Right hindlimb (tissue), 1 donor: ENCODE measurements at regions not wholly inside any gene's neighbourhood (a gene's known extent, or its start where the extent isn't known, plus 50 kb on each side); places are given as distances from the start of the nearest gene placed in this dataset.
"Not testable (repeated sequence)": the region's sequence is repeated elsewhere in the genome, so short reads cannot be mapped to it uniquely, and the experiment has no call there.

Experiments
- DNase-seq: peaks from one replicate; pipeline ENCODE4 v3.0.0-alpha.2; 2018

DNA sequence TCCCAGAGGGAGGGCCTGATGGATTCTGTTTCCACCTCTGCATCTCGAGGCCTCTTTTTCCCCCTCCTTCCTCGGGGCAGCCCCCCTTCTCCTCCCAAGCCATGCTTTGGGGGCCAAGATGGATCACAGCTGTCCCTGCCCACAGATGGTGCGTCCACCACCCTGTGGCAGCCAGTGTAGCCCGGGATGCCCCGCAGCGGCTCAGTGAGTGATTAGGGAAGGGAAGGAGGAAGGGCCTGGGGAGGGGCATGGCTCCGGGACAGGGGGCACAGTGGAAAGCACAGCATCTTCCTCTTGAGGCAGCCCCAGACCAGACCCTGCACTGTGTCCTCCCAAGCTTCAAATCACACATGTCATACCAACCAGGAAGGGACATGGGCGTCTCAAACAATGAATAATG lies 622.4 kb downstream of the MATN1 start:
- no peak for DNase-seq

DNA sequence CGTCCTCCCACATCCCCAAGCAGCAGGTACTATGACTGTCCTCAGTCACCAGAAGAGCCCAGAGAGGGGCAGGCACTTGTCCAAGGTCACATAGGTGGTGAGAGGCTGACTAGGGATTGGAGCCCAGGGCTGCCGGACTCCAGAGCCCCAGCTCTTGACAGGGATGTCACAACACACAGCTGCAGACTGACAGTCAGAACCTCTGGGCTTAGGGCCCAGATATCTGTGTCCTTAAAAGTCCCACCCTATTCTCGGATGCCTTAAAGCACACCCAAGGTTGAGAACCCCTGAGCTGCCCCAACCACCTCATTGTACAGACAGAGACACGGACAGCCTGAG lies 622.9 kb downstream of the MATN1 start:
- no peak for DNase-seq

DNA sequence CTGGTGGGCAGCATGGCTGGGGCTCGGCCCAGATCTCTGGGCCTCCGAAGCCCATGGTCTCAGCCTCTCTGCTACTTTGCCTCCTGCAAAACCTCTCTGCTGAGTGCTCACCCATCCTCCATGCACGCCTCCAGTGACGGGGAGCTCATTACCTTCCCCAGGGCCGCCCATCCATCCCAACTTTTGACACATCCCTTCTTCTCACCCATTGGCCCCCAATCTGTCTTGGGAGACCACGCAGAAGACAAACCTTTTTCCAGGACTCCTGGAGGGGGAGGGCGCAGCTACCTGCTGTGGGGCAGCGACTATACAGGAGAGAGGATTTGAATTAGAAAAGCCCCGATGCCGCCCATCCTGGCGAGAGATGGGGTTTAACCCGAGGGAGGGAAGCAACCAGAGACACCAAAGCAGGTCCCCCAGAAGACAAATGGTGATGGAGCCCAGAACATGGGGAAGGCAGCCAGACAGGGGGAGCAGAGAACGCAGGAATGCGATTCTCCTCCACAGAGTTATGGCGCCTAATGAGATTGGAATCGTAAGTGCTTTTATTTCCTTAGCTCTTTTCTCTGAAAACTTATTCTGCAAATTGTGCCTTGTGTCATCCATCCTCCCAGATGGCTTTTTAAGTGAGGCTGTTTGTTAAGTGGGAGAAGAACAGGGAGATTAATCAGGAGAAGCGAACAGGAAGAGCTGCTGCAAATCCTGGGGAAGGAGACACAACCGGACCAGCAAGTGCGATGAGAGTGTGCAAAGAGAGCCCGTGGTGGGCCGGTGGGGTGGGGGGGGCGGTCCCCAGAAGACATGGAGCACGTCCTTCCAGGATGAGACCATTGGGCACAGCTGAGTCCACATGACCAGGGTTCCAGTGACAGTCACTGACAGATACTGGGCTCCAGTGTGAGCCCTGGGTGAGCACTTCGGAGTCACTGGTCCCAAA lies 623.5 kb downstream of the MATN1 start:
- DNase-seq, result no peak

DNA sequence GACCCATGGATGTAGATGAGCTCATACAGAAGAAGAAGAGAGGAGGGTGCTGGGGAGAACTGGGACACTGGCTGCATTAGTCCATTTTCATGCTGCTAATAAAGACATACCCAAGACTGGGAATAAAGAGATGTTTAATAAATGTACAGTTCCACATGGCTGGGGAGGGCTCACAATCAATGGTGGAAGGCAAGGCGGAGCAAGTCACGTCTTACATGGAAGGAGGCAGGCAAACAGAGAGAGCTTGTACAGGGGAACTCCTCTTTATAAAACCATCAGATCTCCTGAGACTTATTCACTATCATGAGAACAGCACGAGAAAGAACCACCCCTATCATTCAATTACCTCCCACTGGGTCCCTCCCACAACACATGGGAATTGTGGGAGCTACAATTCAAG lies 625.5 kb downstream of the MATN1 start:
- DNase-seq, result not testable (repeated sequence)

DNA sequence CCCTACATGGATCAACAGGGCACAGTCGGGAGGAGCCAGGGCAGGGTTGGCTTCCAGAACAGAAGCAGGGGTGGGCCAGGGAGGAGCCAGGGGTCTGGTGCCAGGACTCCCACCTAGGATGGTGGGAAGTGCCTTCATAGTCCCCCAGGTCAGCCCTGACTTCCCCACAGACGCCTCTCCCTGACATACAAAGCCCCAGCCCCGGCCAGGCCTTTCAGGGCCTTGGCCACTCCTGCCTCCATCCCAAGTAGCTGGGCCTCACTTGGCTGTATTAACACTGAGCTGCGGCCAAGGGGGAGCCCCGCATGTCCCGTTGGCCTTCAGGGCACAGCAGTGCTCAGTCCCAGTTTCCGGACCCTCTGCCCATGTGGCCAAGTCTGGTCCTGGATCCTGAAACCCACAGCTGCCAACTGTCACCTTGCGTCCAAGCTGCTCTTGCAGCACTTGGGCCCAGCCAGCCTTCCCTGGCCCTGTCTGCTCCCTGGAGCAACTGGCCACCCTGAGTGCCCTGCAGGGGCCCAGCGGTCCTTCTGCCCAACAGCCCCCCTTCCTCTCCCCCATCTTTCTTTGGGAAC lies 627.8 kb downstream of the MATN1 start:
- no peak for DNase-seq

DNA sequence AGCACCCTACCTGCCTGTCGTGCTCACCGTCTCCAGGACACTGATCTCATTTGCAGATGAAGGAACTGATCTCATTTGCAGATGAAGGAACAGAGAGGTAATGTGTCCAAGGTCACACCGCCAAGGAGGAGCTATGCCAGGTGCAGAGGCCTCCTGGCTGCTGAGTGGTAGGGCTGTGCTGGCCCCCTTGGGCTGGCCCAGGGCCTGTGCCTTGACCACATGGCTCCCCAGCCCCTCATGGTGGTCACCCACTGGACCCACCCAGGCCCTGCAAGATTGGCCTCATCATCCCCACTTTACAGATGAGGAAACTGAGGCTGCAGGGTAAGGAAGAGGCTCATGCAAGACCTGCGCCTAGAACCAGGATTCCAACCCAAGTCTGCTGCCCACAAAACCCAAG lies 628.3 kb downstream of the MATN1 start:
- no peak for DNase-seq

DNA sequence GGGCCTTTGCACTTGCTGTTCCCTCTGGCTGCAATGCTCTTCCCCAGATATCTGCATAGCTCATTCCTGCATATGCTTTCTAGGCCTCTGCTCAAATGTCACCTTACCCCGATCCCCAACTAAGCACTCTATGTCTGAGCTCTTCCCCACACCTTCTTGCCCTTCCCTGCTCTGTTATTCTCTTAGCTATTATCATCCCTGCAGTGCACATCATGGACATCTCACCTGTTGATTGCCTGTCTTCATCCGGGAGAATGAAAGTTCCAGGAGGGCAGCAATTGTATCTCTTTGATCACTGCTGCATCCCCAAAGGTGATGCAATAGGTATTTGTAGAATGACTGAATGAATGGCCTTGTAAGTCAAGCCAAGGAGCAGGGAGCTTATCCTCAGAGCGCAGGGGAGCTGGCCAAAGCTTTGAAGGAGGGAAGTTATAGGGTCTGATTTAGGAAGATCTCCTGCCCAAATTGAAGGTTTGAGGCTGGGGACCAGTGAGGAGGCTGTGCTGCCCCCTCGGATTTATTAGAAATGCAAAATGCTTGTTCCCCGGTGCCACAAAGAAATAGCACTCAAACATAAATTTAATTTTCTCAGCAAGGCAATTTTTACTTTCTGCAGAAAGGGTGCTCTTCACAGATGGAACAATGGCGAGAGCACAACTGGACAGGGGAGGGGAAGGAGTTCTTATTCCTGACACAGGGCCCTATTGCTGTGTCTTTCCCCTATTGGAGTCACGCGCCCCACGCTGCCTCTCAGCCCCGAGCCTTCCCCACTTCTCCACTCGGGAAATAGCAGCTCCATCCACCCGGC lies 631.1 kb downstream of the MATN1 start:
- no peak for DNase-seq

DNA sequence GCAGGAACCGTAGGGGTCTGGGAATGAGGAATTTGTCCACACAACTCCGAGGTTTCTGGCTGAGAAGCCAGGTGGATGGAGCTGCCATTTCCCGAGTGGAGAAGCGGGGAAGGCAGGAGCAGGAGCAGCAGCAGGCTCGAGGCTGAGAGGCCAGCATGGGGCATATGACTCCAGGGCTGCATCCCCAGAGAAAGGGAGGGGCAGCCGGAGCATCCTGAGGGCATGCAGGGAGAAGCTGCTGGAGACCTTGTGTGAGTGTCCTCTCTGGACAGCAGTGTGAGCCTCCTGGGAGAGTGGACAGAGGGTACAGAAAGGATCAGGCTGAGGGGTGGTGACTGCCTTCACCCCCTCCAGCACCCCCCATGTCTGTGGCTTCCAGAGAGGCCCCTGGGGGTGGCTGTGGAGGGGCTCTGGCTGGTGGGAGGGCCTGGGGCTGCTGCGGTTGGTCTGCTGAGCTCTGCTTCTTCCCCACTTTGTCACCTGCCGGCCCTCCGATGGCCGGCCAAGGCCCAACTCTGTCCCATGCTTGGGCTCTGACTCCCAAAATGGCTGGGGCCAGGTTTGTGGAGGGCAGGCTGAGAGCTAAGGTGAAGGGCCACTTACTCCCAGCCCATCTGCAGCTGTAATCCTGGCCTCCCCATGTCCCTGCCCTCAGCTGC lies 633.1 kb downstream of the MATN1 start:
- no peak for DNase-seq

DNA sequence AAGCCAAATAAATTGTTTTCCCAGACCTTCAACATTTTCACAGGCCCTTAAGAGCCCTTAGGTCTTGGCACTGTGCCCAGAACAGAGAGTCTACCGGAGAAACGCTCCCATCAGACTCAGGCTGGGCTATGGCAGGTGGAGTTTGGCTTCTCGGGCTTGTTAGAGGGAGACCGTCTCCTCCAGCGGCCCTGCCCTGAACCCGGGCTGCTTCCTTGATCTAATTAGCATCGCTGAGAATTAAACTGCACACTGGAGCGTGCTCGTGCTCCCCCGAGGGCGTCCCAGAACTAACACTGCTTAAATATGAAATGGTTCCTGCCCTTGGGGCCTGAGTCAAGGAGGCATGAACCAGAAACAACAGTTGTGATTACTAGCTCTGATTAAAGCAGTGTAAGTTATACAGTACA lies 634.4 kb downstream of the MATN1 start:
- no peak for DNase-seq

DNA sequence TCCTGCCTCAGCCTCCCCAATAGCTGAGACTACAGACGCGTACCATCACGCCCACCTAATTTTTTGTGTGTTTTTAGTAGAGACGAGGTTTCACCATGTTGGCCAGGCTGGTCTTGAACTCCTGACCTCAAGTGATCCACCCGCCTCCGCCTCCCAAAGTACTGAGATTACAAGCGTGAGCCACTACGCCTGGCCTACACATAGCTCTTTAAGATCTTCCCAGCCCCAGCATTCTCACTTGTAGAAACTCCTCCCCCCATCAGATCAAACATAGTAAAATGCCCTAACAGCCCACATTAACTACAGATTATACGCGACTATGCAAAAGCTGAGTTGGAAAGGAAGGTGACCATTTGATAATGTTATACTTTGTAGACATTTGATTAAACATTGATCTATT lies 634.8 kb downstream of the MATN1 start:
- DNase-seq, result no peak

DNA sequence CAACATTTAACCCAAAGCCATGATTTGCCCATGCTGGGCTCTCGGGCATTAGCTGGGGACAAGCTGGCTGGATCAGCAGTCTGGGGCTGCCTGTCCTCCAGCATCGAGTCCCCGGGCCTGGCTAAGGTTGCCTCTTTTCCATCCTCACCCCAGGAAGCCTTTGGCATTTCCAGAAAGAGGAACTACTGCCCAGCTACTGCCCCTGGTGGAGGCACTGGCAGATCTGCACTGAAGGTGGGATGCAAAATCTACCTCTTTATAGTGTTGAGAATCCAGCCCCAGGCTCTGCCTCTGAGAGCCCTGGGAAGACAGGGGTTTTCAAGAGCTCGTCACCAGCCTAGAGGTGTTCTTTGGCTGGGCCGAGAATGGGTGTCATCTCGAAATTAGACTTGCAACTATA lies 635.9 kb downstream of the MATN1 start:
- DNase-seq, result no peak

DNA sequence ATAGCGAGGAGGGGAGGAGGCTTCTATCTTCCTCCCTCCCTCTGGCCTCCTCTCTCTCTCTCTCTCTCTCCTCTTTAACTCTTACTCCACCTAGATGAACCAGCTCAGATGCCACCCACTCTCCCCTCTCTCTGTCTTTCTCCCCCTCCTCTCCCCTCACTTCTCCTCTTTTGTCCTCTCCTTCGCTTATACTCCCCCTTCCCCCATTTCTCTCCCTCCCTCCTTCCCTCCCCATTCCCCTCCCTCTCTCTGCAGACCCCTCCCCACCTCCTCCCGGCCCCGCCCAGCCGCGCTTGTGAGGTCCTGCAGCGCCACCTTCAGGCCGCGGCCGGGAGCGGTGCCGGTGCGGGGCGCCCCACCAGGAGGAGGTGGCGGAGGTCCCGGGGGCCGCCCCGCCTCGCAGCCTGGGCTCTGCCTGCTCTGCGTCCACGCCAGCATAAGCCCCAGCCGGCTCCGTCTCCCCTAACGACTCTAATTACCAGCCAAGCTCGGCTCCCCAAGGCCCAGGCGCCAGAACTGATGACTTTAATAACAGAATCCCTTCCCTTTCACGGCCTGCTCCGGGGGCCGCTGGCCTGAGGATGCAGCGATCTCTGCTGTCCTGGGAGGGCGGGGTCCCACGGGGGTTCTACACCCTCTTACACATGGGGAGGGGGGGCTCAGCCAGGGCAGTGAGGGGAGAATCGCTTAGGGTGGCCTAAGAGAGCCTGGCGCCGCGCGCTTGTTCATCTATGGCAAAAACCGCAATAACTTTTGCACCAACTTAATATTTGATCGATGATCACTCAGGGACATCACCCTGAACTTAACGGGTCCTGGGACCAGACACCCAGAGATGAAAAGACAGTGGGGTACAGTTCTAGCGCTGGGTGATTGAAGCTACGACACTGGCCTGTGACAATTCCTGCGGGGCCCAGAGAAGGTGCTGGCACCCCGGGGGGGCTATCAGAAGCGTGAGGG lies 637.3 kb downstream of the MATN1 start:
- peak; percentile 73 for DNase-seq

DNA sequence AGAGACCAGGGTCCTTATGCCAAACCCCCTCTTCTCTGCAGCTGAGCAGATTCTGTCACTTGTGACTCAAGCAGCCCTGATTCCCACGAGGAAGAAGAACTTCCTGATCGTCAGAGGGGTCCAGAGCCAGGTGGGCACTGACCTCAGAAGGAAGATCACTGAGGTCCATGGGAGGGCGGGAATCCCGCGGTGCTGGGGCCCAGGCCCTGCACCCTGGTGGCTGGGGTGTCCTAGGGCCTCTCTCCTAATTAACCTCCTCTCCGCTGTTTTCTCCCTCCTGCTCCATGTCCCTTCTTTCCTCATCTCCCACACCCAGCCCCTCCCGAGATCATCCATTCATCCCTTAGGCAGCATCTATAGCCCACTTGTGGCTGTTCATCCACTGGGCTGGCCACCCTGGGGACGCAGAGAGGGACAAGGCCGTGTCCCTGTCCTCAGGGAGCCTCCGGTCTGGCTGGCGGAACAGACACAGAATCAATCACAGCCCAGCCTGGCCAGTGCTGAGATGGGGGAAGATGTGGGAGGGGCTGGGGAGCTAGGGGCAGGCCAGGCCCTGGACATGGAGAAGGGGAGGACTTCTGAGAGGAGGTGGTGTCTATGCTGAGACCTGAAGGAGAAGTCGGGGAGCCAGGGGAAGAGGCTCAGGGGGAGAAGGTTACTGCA lies 638.3 kb downstream of the MATN1 start:
- no peak for DNase-seq

DNA sequence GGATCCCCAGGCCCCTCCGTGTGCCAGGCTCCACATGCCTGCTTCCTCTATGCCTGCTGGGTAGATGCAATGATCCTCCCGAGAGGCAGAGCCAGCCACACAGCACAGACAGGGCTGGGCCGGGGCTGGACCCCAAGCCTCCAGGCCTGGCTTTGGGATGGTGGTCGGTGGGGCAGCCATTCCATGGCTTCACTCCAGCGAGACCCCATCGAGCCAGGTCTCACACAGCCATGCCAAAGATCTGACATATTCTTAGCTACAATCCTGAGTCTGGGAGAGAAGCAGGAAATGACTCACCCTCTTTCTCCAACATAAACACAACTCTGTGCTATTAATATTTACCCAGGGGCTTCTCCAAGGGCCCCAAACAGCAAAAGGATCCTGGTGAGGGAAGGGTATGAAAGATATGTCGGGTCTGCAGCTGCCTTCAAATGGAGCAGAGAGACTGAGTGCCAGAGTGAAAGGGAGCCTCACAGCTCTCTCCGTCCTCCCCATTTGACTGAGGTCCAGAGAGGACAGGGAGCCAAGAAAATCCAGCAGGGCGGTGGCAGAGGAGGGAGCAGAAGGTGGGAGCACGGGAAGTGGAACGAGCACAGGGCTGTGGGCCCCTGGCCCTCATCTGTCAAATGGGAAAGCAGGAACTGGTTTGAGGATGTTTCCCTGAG lies 639.5 kb downstream of the MATN1 start:
- peak; percentile 60 for DNase-seq

DNA sequence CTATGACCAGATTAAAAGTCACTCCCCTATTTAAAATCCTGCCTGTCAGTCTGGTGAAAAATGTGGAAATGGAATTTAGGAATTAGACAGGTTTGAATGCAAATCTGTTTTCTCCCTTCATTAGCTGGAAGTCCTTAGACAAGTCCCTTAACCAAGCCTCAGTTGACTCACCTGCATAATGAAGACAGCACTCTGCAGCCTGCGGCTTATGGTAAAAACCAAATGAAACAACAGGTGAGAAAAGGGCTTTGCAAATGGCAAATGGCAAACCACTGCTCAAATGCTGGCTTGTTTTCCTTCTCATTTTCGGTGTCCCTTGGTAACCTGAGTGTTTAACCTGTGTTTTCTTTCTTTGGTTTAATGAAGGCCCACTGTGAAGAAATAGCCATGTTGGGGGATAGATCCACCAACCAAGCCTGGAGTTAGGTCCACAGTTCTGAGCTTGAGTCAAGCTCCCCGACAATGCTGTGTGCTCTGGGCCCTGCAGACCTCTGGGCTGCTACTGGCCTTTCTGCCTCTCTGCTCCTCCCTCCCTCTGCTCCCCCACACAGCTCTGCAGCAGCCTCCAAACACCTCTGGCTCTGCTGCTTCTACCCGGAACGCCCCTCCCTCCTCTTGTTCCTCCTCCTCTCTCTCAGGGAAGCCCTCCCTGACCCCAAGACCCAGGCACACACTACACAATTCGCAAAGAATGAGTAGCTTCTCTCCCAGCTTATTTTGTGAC lies 641.8 kb downstream of the MATN1 start:
- DNase-seq, result no peak

DNA sequence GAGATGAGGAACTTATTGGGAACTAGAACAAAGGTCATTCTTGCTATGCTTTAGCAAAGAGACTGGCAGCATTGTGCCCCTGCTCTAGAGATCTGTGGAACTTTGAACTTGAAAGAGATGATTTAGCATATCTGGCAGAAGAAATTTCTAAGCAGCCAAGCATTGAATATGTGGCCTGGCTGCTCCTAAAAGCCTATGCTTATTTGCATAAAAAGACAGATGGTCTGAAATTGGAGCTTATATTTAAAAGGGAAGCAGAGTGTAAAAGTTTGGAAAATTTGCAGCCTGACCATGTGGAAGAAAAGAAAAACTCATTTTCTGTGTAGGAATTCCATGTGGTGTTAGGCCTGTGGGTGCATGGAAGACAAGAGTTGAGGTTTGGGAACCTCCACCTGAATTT lies 647.5 kb downstream of the MATN1 start:
- not testable (repeated sequence) for DNase-seq

DNA sequence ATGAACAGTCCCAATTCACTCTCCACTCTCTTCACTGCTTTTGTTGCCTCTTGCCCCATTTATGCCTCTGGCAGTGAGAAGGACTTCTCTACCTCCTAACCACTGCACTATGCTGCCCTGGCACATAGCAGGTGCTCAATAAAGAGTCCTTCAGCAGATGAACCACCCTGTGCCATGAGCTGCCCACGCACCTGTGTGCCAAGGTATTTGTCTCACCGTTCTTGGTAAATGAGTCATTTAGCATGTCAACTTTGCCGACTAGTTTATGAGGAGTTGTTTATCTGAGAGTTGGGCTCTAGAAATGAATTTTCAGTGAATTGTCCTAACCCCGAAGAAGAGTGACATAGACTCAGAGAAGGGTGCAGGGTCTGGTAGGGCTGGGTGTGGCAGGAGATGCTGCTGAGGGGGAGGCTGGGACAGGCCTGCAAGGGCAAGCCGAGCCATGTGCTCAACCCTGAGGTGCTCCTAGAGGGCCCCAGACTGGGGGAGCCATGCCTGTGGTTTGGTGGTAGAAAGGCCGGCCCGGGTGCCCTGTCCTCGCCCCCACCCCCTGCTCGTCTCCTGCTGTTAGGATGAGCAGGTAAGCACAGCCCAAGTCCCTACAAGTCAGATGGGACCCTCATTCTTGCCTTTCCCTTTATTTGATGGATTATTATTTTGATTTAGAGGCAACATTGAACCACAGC lies 654.5 kb downstream of the MATN1 start:
- DNase-seq, result no peak

DNA sequence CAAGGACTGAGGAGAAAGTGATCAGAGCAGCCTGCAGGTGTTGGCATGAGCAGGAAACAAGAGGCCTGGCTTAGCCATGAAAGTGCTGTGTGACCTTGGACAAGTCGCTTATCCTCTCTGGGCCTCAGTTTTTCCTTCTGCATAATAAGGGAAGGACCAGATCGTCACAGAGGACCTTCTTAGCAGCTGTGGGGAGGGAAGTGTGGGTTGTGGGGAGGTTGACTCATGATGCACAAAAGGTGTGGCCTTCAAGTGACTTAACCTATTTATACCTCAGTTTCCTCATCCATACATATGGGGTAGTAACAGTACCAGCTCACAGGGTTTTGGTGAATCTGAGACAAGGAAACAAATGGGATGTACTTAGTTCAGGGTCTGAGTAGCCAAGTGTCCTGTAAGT lies 658.8 kb downstream of the MATN1 start:
- no peak for DNase-seq

DNA sequence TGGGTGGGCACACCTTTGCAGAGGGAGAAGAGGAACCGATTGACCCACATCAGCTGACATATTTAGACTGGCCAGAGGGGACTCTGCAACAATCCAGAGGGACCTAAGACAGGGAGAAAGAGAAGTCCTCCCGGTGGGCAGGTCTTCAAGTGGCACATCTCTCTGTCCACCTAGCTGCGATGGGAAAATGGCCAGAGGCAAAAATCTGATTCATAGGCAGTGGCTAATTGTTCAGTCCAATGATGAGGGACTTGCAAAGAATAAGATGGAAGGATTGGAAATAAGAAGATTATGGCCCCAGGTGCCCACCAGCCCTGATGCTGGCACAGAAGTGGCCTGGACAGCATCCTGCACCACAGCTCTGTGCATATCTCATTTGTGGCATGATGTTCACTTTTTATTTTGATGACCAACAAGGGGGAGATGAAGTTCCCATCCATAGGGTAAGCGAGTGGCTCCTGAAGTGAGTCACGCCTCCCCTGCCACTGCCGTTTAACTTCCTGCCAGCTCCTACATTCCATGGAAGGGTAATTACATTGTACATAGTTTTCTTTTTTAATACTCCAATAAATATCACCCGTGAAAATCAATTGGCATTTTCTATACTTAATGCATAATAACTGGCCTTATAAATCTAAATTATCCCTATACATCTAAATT lies 659.6 kb downstream of the MATN1 start:
- no peak for DNase-seq
